ENCODE measurements at regions not wholly inside any gene's neighbourhood (a gene's known extent, or its start where the extent isn't known, plus 50 kb on each side); places are given as distances from the start of the nearest gene placed in this dataset.

- no peaks in the 10 kb centered on the region for H3K36me3 ChIP-seq (ENCODE audit: control insufficient read depth, insufficient read depth, low read length)
- H3K4me3 ChIP-seq (ENCODE audit: low read depth, low read length) = no peak overlapping the region
- TF ChIP-seq CTCF (IDR thresholded peaks at IDR 0.05; ENCODE audit: insufficient read depth, low read length, poor library complexity, severe bottlenecking) = no peak
- no peaks in the 10 kb centered on the region for H3K27me3 ChIP-seq (ENCODE audit: control insufficient read depth, insufficient read depth, low read length)
- no peak for DNase-seq (ENCODE audit: low read depth)
Observed at GRCh38 chr10:83926606-83927005, 212.7 kb upstream of the GHITM start.

GRCh38 chr10:83927166-83927565, 212.1 kb upstream of the GHITM start:
- no peaks in the 10 kb centered on the region for H3K27me3 ChIP-seq (ENCODE audit: control insufficient read depth, insufficient read depth, low read length)
- no peak for DNase-seq (ENCODE audit: low read depth)
- H3K36me3 ChIP-seq (ENCODE audit: control insufficient read depth, insufficient read depth, low read length) = no peaks in the 10 kb centered on the region
- no peak overlapping the region for H3K4me3 ChIP-seq (ENCODE audit: low read depth, low read length)
- no peak for TF ChIP-seq CTCF (IDR thresholded peaks at IDR 0.05; ENCODE audit: insufficient read depth, low read length, poor library complexity, severe bottlenecking)

- DNase-seq (ENCODE audit: low read depth) = no peak
- no peak for TF ChIP-seq CTCF (IDR thresholded peaks at IDR 0.05; ENCODE audit: insufficient read depth, low read length, poor library complexity, severe bottlenecking)
- Histone ChIP-seq H3K27me3 (ENCODE audit: control insufficient read depth, insufficient read depth, low read length) (no peaks in the 10 kb centered on the region), H3K36me3 (ENCODE audit: control insufficient read depth, insufficient read depth, low read length) (no peaks in the 10 kb centered on the region), H3K4me3 (ENCODE audit: low read depth, low read length) (no peak overlapping the region)
Observed at GRCh38 chr10:83929399-83929798, 209.9 kb upstream of the GHITM start.

GRCh38 chr10:83931669-83932068, 207.6 kb upstream of the GHITM start:
- Histone ChIP-seq H3K36me3 (ENCODE audit: control insufficient read depth, insufficient read depth, low read length) (no peaks in the 10 kb centered on the region), H3K4me3 (ENCODE audit: low read depth, low read length) (no peak overlapping the region), H3K27me3 (ENCODE audit: control insufficient read depth, insufficient read depth, low read length) (no peaks in the 10 kb centered on the region)
- DNase-seq (ENCODE audit: low read depth) = no peak
- TF ChIP-seq CTCF (IDR thresholded peaks at IDR 0.05; ENCODE audit: insufficient read depth, low read length, poor library complexity, severe bottlenecking) = no peak

- H3K27me3 ChIP-seq (ENCODE audit: control insufficient read depth, insufficient read depth, low read length) = no peaks in the 10 kb centered on the region
- TF ChIP-seq CTCF (IDR thresholded peaks at IDR 0.05; ENCODE audit: insufficient read depth, low read length, poor library complexity, severe bottlenecking) = no peak
- DNase-seq (ENCODE audit: low read depth) = no peak
Observed at GRCh38 chr10:83932245-83932644, 207.1 kb upstream of the GHITM start.

GRCh38 chr10:83934062-83934461, 205.2 kb upstream of the GHITM start:
- no peak for DNase-seq (ENCODE audit: low read depth)
- TF ChIP-seq CTCF (IDR thresholded peaks at IDR 0.05; ENCODE audit: insufficient read depth, low read length, poor library complexity, severe bottlenecking) = no peak
- no peaks in the 10 kb centered on the region for H3K36me3 ChIP-seq (ENCODE audit: control insufficient read depth, insufficient read depth, low read length)
- H3K27me3 ChIP-seq (ENCODE audit: control insufficient read depth, insufficient read depth, low read length) = no peaks in the 10 kb centered on the region
- H3K4me3 ChIP-seq (ENCODE audit: low read depth, low read length) = no peak overlapping the region

More at GRCh38 chr10:83932245-83932644, 207.1 kb upstream of the GHITM start:
- Histone ChIP-seq H3K4me3 (ENCODE audit: low read depth, low read length) (no peak overlapping the region), H3K36me3 (ENCODE audit: control insufficient read depth, insufficient read depth, low read length) (no peaks in the 10 kb centered on the region)

All from kidney epithelial cell (primary cell).